OCI-LY3 (cell line): ENCODE measurements at regions not wholly inside any gene's neighbourhood (a gene's known extent, or its start where the extent isn't known, plus 50 kb on each side); places are given as distances from the start of the nearest gene placed in this dataset.

Source experiments
- EZH2phosphoT487 ChIP-seq: fragments of 200-600 bp; shearing (Covaris generic); IDR thresholded peaks from 2 replicates; pipeline ENCODE4 v1.6.1; 2018; ENCODE audit warnings: antibody characterized with exemption, mixed run types, low read depth
- TF ChIP-seq, protein P1 (sequence below): fragments of 200-600, 300-600 bp; sonication (generic); IDR thresholded peaks from 2 replicates; pipeline ENCODE4 v1.5.1; 2014; ENCODE audit warnings: antibody characterized with exemption, low read length, low read depth

DNA sequence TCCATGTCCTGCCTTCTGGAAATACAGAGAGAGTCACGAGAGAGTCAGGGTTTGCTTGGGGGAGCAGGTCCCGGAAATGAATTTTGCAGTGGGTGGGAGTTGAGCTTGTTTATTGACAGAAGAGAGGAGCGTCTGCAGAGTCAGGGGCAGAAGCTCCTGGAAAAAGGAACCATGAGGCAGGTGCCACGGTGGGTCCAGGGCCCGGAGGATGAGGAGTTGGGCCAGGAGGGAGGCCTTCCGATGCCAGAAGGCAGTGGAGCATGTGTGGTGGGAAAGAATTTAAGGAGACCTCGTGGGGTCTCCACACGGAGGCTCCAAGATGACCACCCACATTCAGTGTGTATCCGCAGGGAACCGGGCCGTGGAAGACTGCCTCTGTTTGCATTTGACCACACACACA is 461.2 kb downstream of the BRD1 start:
- TF ChIP-seq, protein P1, sequence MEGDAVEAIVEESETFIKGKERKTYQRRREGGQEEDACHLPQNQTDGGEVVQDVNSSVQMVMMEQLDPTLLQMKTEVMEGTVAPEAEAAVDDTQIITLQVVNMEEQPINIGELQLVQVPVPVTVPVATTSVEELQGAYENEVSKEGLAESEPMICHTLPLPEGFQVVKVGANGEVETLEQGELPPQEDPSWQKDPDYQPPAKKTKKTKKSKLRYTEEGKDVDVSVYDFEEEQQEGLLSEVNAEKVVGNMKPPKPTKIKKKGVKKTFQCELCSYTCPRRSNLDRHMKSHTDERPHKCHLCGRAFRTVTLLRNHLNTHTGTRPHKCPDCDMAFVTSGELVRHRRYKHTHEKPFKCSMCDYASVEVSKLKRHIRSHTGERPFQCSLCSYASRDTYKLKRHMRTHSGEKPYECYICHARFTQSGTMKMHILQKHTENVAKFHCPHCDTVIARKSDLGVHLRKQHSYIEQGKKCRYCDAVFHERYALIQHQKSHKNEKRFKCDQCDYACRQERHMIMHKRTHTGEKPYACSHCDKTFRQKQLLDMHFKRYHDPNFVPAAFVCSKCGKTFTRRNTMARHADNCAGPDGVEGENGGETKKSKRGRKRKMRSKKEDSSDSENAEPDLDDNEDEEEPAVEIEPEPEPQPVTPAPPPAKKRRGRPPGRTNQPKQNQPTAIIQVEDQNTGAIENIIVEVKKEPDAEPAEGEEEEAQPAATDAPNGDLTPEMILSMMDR = no peak
- TF ChIP-seq EZH2phosphoT487 = no peak
